ENCODE measurements at regions not wholly inside any gene's neighbourhood (a gene's known extent, or its start where the extent isn't known, plus 50 kb on each side); places are given as distances from the start of the nearest gene placed in this dataset.

- Histone ChIP-seq H2AK5ac (ENCODE audit: low read depth, low read length) (peak overlapping the region; percentile 99), H4K8ac (ENCODE audit: low read depth in 2 of 2, low read length in 2 of 2) (peak overlapping the region; percentile 91 to 97), H3K14ac (replicated peaks; ENCODE audit: low read depth, low read length) (peak overlapping the region; percentile 90), H4K91ac (ENCODE audit: insufficient read depth, low read depth, low read length) (peak overlapping the region; percentile 95), H3K9me1 (ENCODE audit: insufficient read depth, low read length) (peaks cover 18% of the 10 kb centered on the region), H3K36me3 (ENCODE audit: control insufficient read depth, insufficient read depth, low read length) (no peaks in the 10 kb centered on the region), H3K23ac (ENCODE audit: low read depth, low read length) (peak overlapping the region; percentile 67; the same call in 1 of the 2 replicates), H2BK5ac (ENCODE audit: low read depth, low read length, poor library complexity, severe bottlenecking) (peak overlapping the region; percentile 93), H3K4me3 (ENCODE audit: insufficient read depth, low read depth, low read length) (no peak overlapping the region), H2BK15ac (ENCODE audit: low read depth, low read length) (peak overlapping the region; percentile 99; the same call in 2 of the 3 replicates), H3K27ac (ENCODE audit: insufficient read depth, low read length) (peak overlapping the region; percentile 75), H3K4ac (ENCODE audit: low read depth, low read length) (peak overlapping the region; percentile 87), H3K9ac (ENCODE audit: low read depth, low read length) (peak overlapping the region; percentile 61), H3K9me3 (ENCODE audit: control insufficient read depth, insufficient read depth, low read length) (no peaks in the 10 kb centered on the region), H2BK20ac (ENCODE audit: low read depth, low read length) (peak overlapping the region; percentile 92), H2BK120ac (ENCODE audit: low read depth, low read length) (peak overlapping the region; percentile 85), H3K79me1 (ENCODE audit: low read depth in 1 of 2, low read length in 2 of 2) (peaks cover 3 to 4% of the 10 kb centered on the region in 2 experiments; a peak in 1 of 4 replicates), H3K4me1 (ENCODE audit: control insufficient read depth, insufficient read depth, low read length) (peaks cover 30% of the 10 kb centered on the region), H3K18ac (ENCODE audit: low read depth, low read length) (peak overlapping the region; percentile 100), H4K20me1 (ENCODE audit: insufficient read depth, low read length) (no peaks in the 10 kb centered on the region), H2AFZ (replicated peaks; ENCODE audit: low read length, poor library complexity) (peak overlapping the region; percentile 72), H2AK9ac (replicated peaks; ENCODE audit: low read depth, low read length, poor library complexity) (peak overlapping the region; percentile 67), H3K4me2 (ENCODE audit: low read depth, low read length) (no peak overlapping the region), H3K27me3 (ENCODE audit: control insufficient read depth, insufficient read depth, low read length) (no peaks in the 10 kb centered on the region), H3K56ac (ENCODE audit: extremely low read depth, insufficient read depth, low read length) (peak overlapping the region; percentile 27; the same call in 1 of the 2 replicates), H4K5ac (ENCODE audit: low read depth, low read length) (peak overlapping the region; percentile 98)
- ChIA-PET POLR2A (ENCODE audit: unreplicated experiment) (no interaction called here), CTCF (interaction anchor here (0.6 kb wide), 1 partner anchor 989 kb away, joined by 3 read pairs; no protein-coding TSS in a partner anchor)
- ATAC-seq (ENCODE audit: low read depth) = peak; percentile 61
- intact Hi-C loops (cut with micrococcal nuclease) = no loop called here
- 89% methylated on average over 1 of the region's 12 CpGs; no CpG with 5 or more reads in 1 of the 2 experiments for WGBS, 2 experiments (ENCODE audit: extremely low coverage in 2 of 2, insufficient read length in 1 of 2)
- DNase-seq = peak; percentile 68
- BruUV-seq (replicated peaks) = no TSS peak
- in situ Hi-C loops (cut with MboI; ENCODE audit: low sequenced_read_pairs) = no loop called here
- TF ChIP-seq SMC3 (IDR thresholded peaks at IDR 0.05; ENCODE audit: low read depth, low read length) (no peak), MAFK (IDR thresholded peaks at IDR 0.05; ENCODE audit: low read depth, low read length) (peak; percentile 99), BHLHE40 (IDR thresholded peaks at IDR 0.05; ENCODE audit: low read depth, low read length) (peak; percentile 66), NFE2L2 (IDR thresholded peaks at IDR 0.05; ENCODE audit: low read depth, low read length) (peak; percentile 31; the same call in 1 of the 2 replicates), MAZ (IDR thresholded peaks at IDR 0.05; ENCODE audit: borderline replicate concordance, low read depth, low read length) (no peak), MXI1 (IDR thresholded peaks at IDR 0.05; ENCODE audit: borderline replicate concordance, low read depth, low read length) (no peak)
- dilution Hi-C loops (cut with HindIII; ENCODE audit: low sequenced_read_pairs, unreplicated experiment) = no loop called here
These were observed 100.1 kb upstream of the SLC2A1 start for GRCh38 chr1:43058545-43059360.
